Activated effector memory CD4-positive, alpha-beta T cell treated with Interleukin-2 at 50 U/mL for 16 hours (primary cell): ENCODE measurements at regions not wholly inside any gene's neighbourhood (a gene's known extent, or its start where the extent isn't known, plus 50 kb on each side); places are given as distances from the start of the nearest gene placed in this dataset.

Source experiments
- DNase-seq: peaks from one replicate; pipeline ENCODE4 v3.0.0-alpha.2; 2020

- no peak for DNase-seq
Measured at GRCh38 chr2:43083710-43084698, 142.4 kb downstream of the ZFP36L2 start.

- DNase-seq, result no peak
Measured at GRCh38 chr2:43082903-43083677, 143.3 kb downstream of the ZFP36L2 start.

GRCh38 chr2:43082111-43082894 lies 144.1 kb downstream of the ZFP36L2 start:
- no peak for DNase-seq

- no peak for DNase-seq
Measured at GRCh38 chr2:43081131-43081765, 145.2 kb downstream of the ZFP36L2 start.

GRCh38 chr2:43080571-43081021 lies 145.8 kb downstream of the ZFP36L2 start:
- DNase-seq, result no peak

- DNase-seq, result no peak
Measured at GRCh38 chr2:43078781-43079755, 147.3 kb downstream of the ZFP36L2 start.

GRCh38 chr2:43078301-43078700 lies 148.1 kb downstream of the ZFP36L2 start:
- no peak for DNase-seq

- DNase-seq, result no peak
Measured at GRCh38 chr2:43077876-43078275, 148.5 kb downstream of the ZFP36L2 start.

GRCh38 chr2:43076676-43077075 lies 149.7 kb downstream of the ZFP36L2 start:
- DNase-seq, result no peak

- DNase-seq, result no peak
Measured at GRCh38 chr2:43075811-43076585, 150.4 kb downstream of the ZFP36L2 start.

GRCh38 chr2:43075054-43075593 lies 151.3 kb downstream of the ZFP36L2 start:
- no peak for DNase-seq

- DNase-seq, result no peak
Measured at GRCh38 chr2:43074592-43075053, 151.8 kb downstream of the ZFP36L2 start.

GRCh38 chr2:43074052-43074451 lies 152.4 kb downstream of the ZFP36L2 start:
- no peak for DNase-seq

GRCh38 chr2:43073401-43073825 lies 153.0 kb downstream of the ZFP36L2 start:
- DNase-seq, result no peak

GRCh38 chr2:43071599-43072550 lies 154.5 kb downstream of the ZFP36L2 start:
- DNase-seq, result no peak

GRCh38 chr2:43070676-43071502 lies 155.5 kb downstream of the ZFP36L2 start:
- no peak for DNase-seq

GRCh38 chr2:43070030-43070429 lies 156.4 kb downstream of the ZFP36L2 start:
- DNase-seq, result no peak
